SK-N-MC (cell line): ENCODE measurements at regions not wholly inside any gene's neighbourhood (a gene's known extent, or its start where the extent isn't known, plus 50 kb on each side); places are given as distances from the start of the nearest gene placed in this dataset.

ENCODE experiments used
- DNase-seq: peaks from one replicate; pipeline ENCODE4 v3.0.0-alpha.2; 2011; ENCODE audit warnings: low read depth, low spot score
- H3K27ac ChIP-seq: fragments of 200-600 bp; sonication (generic); 2 replicates; pipeline ENCODE4 v1.5.1; 2016; ENCODE audit warnings: mixed run types
- H3K36me3 ChIP-seq: fragments of 200-600 bp; sonication (generic); 2 replicates; pipeline ENCODE4 v1.6.1; 2017; ENCODE audit warnings: antibody characterized with exemption, low read length, mixed read lengths; ENCODE audit not compliant: insufficient read depth
- H3K4me3 ChIP-seq: fragments of 200-600 bp; sonication (generic); 2 replicates; pipeline ENCODE4 v1.5.1; 2016
- H3K9ac ChIP-seq: fragments of 200-600 bp; sonication (generic); 2 replicates; pipeline ENCODE4 v1.8.0; 2017; ENCODE audit warnings: mixed run types, mixed read lengths; ENCODE audit not compliant: insufficient read length
- H3K9me3 ChIP-seq: fragments of 200-600 bp; sonication (generic); 2 replicates; pipeline ENCODE4 v1.6.1; 2017; ENCODE audit warnings: low read depth, mild to moderate bottlenecking, antibody characterized with exemption, low read length, moderate library complexity, mixed read lengths
- EZH2 ChIP-seq: fragments of 200-600 bp; sonication (generic); IDR thresholded peaks from one replicate; pipeline ENCODE4 v1.6.1; 2017; ENCODE audit warnings: antibody characterized with exemption
- FOXP2 ChIP-seq: optimal IDR thresholded peaks from 2 replicates; pipeline ENCODE3; 2011; ENCODE audit warnings: mild to moderate bottlenecking, moderate library complexity; ENCODE audit not compliant: insufficient read depth; ENCODE audit errors: extremely low read length, control extremely low read depth
- POLR2AphosphoS5 ChIP-seq: IDR thresholded peaks from 2 replicates; pipeline ENCODE4 v1.6.1; 2012; ENCODE audit warnings: mild to moderate bottlenecking, low read depth, low read length, borderline replicate concordance

DNA sequence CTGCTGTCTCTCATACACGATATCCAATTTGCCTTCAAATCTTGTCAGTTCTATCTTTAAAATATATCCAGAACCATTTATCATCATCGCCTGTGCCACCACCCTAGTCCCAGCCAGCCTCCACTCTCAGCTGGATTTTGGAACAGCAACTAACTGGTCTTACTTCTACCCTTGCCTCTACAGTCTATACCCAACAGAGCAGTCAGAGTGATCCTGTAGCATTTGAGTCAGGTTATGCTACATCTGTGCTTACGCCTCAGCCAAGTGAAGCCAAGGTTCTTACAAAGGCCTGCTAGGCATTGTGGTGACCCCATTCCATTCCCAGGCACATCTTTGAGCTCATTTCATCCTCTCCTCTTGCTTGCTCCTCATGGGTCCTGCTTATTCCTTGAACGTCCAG, 95.7 kb upstream of the ACSL1 start:
- Histone ChIP-seq H3K9me3 (no peaks in the 10 kb centered on the region), H3K36me3 (no peaks in the 10 kb centered on the region), H3K4me3 (no peak overlapping the region), H3K27ac (no peak overlapping the region), H3K9ac (no peak overlapping the region)
- no peak for DNase-seq
- TF ChIP-seq FOXP2 (no peak), EZH2 (no peak), POLR2AphosphoS5 (no peak)

DNA sequence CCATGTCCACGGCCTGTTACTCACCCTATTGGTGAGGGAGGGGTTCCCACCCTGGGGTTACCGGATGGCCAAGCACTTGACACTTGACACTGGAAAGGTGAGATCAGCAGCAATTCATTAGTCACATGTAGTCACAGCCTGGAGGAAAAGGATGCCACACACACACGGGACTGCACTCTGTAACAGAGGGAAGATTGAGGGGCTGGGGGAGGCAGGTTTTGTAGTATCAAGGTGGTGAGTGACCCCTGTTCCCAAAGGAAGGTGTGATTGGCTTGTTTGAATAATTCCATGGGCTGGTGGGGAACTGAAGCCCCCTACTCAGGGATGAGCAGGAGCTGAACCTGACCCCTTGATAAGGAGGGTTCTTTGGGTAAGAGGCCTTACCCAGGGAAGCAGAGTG, 96.0 kb upstream of the HELT start:
- no peak overlapping the region for H3K27ac ChIP-seq
- TF ChIP-seq EZH2 (no peak), POLR2AphosphoS5 (no peak), FOXP2 (no peak)
- H3K9ac ChIP-seq = no peak overlapping the region
- H3K4me3 ChIP-seq = no peak overlapping the region
- H3K36me3 ChIP-seq = no peaks in the 10 kb centered on the region
- no peaks in the 10 kb centered on the region for H3K9me3 ChIP-seq
- no peak for DNase-seq

DNA sequence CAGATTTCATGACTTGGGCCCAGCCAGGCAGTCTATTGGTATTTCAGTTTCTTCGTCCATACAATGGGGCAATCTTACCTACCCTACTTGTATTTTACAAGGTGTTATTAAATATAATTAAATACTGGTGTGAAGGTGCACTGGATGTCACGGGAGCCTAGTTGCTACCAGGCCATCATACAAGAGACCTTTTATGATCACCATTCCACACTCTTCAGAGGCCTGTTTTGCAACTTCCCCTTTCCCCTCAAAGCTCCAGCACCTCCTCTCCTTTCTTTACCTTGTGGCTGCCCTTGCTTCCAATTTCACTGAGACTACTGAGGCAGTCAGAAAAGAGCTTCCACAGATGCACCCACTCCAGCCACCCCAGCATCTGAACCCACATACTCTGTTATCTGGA, 93.8 kb upstream of the HELT start:
- DNase-seq = no peak
- Histone ChIP-seq H3K27ac (no peak overlapping the region), H3K36me3 (no peaks in the 10 kb centered on the region), H3K4me3 (no peak overlapping the region), H3K9ac (no peak overlapping the region), H3K9me3 (no peaks in the 10 kb centered on the region)
- no peak for TF ChIP-seq EZH2
- TF ChIP-seq POLR2AphosphoS5 = no peak
- no peak for TF ChIP-seq FOXP2

DNA sequence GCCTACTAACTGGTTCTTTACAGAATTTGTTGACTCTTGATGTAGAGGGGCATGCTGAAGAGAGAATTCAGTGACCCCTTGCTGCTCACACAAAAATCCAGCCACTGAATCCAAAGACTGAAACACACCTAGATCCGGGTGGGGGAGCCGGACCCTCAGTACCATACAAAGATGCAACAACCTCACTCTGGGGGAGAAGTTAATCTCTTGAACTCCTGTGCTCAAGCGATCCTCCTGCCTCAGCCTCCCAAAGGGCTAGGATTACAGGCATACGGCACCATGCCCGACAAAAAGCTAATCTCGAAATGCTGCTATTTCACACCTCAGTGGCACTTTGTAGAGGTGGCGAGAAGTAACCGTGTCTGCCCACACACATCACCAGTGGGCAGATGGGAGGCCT, 88.8 kb upstream of the HELT start:
- no peak overlapping the region for H3K27ac ChIP-seq
- no peak for TF ChIP-seq EZH2
- no peak for TF ChIP-seq POLR2AphosphoS5
- TF ChIP-seq FOXP2 = no peak
- no peak overlapping the region for H3K4me3 ChIP-seq
- DNase-seq = no peak
- no peak overlapping the region for H3K9ac ChIP-seq
- H3K9me3 ChIP-seq = no peaks in the 10 kb centered on the region
- no peaks in the 10 kb centered on the region for H3K36me3 ChIP-seq

DNA sequence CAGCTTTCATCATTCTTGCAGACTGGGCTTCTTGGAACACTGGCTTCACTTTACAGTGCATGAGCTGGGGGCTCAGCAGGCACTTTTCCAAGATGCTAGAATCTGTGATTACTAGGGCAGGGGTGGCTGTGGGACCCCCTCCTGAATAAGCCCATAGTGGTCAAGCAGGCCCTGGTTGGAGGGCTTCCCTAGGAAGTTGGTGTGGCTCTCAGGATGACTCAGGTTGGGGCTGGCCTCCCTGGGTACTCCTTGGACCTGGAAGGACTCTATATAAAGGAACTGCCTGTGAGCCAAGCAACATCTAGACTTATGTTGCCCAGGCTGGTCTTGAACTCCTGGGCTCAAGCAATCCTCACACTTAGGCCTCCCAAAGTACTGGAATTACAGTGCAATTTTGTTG, 88.3 kb upstream of the HELT start:
- Histone ChIP-seq H3K27ac (no peak overlapping the region), H3K9ac (no peak overlapping the region), H3K9me3 (no peaks in the 10 kb centered on the region), H3K36me3 (no peaks in the 10 kb centered on the region), H3K4me3 (no peak overlapping the region)
- no peak for DNase-seq
- TF ChIP-seq FOXP2 (no peak), EZH2 (no peak), POLR2AphosphoS5 (no peak)

DNA sequence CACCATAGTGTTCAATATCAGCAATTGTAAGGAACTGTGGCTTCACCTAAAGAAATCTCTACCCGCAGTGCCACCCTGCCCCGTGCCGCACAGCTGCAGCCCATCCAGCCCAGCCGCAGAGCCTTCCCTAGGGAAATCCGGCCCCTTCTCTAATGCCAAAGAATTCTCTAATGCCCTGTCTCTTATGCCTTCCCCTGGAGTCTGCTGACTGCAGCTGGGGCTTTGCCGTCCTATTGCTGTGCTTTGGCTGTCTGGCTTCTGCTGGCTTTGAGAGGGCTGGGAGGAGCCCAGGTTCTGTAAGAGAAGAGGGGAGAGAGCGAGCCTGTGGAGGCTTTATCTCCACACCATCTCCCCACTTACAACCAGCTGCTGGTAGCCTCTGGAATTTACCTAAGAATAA, 85.9 kb upstream of the HELT start:
- Histone ChIP-seq H3K27ac (no peak overlapping the region), H3K9me3 (no peaks in the 10 kb centered on the region), H3K4me3 (no peak overlapping the region), H3K9ac (no peak overlapping the region), H3K36me3 (no peaks in the 10 kb centered on the region)
- TF ChIP-seq EZH2 = no peak
- no peak for TF ChIP-seq POLR2AphosphoS5
- no peak for TF ChIP-seq FOXP2
- DNase-seq = no peak

DNA sequence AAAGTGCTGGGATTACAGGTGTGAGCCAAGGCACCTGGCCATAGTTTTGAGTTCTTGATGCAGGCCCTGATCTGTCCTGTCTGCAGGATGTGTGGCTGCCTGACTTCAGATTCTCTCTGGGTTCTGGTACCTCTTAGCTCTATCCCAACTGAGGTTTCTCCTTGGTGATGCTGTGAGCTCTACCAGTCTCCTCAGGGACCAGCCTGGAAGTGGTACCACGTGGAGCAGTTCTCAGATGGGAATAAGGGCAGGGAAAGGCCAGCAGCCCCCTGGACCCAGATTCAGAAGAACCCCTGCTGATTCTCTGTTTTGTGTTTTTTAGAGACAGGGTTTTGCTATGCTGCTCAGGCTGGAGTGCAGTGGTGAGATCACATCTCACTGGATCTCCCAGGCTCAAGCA, 85.0 kb upstream of the HELT start:
- Histone ChIP-seq H3K9me3 (no peaks in the 10 kb centered on the region), H3K9ac (no peak overlapping the region), H3K36me3 (no peaks in the 10 kb centered on the region), H3K27ac (no peak overlapping the region), H3K4me3 (no peak overlapping the region)
- DNase-seq = no peak
- TF ChIP-seq FOXP2 (no peak), POLR2AphosphoS5 (no peak), EZH2 (no peak)

DNA sequence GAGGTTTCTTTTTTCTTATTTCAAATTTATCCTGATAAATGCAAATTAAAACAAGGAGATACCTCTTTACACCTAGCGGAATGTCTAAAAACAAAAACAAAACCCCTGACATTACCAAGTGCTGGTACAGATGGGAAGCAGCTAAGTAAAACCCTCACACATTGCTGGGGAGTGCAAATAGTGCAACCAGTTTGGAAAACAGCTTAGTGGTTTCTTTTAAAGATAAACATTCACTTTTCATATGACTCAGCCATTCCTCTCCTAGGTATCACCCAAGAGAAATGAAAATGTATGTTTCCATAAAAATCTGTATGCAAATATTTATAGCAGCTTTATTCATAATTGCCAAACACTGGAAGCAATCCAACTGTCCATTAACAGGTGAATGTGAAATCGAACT, 84.1 kb upstream of the HELT start:
- H3K9ac ChIP-seq = no peak overlapping the region
- no peak overlapping the region for H3K27ac ChIP-seq
- no peaks in the 10 kb centered on the region for H3K9me3 ChIP-seq
- H3K36me3 ChIP-seq = no peaks in the 10 kb centered on the region
- DNase-seq = no peak
- no peak overlapping the region for H3K4me3 ChIP-seq
- TF ChIP-seq FOXP2 (no peak), EZH2 (no peak), POLR2AphosphoS5 (no peak)

DNA sequence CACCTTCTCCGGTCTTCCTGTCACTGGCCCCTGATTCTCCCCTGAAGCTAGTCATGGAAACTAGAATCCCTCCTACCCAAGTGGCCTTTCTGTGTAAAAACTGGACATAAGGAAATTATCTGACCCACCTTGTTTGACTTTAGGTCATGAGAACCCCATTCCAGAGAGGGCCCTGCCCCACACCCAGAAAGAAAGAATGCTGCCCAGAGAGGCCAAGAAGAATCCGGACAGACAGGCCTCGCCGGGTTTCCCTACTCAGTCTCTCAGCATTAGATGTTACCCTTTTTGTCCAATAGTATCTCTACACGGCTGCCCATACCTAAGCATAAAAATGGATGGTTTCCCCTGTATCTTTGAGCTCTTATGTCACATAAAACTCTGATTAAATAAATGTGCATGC, 83.3 kb upstream of the HELT start:
- no peaks in the 10 kb centered on the region for H3K36me3 ChIP-seq
- H3K9me3 ChIP-seq = no peaks in the 10 kb centered on the region
- no peak overlapping the region for H3K9ac ChIP-seq
- no peak for DNase-seq
- H3K4me3 ChIP-seq = no peak overlapping the region
- TF ChIP-seq FOXP2 (no peak), EZH2 (no peak), POLR2AphosphoS5 (no peak)
- H3K27ac ChIP-seq = no peak overlapping the region
